Activated CD4-positive, alpha-beta T cell treated with anti-CD3 and anti-CD28 coated beads, Interleukin-2, amount 50 U/mL, for 16 hours (primary cell): ENCODE measurements at regions not wholly inside any gene's neighbourhood (a gene's known extent, or its start where the extent isn't known, plus 50 kb on each side); places are given as distances from the start of the nearest gene placed in this dataset.
"Not testable (repeated sequence)": the region's sequence is repeated elsewhere in the genome, so short reads cannot be mapped to it uniquely, and the experiment has no call there.

Experiments used
- DNase-seq: peaks from one replicate; pipeline ENCODE4 v3.0.0-alpha.2; 2020

DNA sequence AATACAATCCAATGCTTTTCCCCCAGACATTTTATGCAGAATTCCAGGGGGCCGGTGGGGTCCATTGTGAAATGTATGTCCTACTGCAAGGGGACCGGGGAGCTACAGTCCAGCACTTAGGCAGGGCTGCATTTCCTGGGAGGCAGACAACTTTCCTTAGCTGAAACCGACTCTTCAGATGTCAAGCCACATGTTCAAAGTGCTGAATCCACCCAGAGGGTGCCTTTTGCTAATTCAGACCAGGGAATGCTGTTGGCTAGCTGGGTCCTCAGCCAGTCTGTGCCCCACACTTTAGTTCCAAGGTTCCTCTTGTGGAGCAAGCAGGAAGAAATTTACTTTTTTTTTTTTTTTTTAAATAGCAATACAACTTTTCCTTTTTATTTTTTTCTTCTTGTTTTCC lies 219.5 kb upstream of the LRTM1 start:
- DNase-seq, result no peak

DNA sequence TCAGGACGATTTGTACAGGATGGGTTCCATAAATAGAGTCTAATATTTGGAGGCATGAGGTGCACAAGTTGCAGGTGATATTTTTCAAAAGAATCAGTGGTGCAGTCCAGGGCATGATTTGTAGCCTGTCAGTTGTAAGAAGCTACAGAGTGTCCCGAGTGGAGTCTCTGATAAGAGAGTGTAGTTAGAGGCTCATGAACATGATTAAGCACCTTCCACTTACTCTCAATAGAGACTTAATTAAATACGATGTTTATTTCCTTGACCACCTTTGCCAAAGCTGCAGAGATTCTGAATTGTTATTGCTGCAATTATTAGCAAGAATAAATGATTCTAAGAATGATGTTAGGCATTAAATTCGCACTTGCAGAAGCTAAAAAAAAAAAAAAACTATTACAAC lies 218.4 kb upstream of the LRTM1 start:
- no peak for DNase-seq

GRCh38 chr3:55144015-55144673 lies 216.3 kb upstream of the LRTM1 start:
- DNase-seq, result no peak

DNA sequence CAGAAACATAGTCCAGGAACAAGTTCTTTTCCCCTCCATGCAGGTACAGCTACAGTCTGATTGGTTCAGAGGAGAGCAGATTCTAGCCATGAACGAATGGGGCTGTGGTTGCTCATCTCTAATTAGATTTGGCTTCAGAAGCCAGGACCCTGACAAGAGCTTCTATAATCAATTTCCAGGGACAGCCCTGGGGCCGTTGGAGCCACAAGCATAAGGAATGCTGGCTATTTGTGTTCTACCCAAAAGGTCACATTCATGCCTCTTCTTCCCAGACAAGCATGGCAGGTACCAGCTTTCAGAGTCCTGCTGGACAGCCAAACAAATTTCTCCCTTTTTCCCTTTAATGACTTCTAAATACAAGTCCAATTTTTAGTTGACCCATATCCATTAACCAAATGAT lies 215.5 kb upstream of the LRTM1 start:
- DNase-seq, result no peak

- not testable (repeated sequence) for DNase-seq
Observed at GRCh38 chr3:55136291-55136690, 208.4 kb upstream of the LRTM1 start.

- DNase-seq, result no peak
Observed at GRCh38 chr3:55128225-55128823, 200.5 kb upstream of the LRTM1 start.

DNA sequence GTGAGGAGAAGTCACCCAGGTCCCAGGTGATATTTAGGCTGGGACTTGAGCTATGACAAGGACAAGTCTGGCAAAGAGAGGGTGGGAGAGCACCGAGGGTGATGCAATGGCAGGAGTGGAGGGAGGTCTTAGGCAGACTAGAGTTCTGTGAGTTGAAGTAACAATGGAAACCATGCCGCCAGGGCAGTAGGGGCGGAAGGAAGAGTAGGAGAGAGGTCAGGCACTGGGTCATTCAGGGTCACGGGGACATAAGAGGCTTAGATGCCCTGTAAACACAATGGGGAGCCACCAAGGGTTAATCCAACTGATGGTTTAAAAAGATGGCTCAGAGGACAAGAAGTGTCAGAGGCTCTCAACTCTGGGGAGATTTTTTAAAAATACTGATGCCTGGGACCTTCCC lies 199.7 kb upstream of the LRTM1 start:
- no peak for DNase-seq

- DNase-seq, result no peak
Observed at GRCh38 chr3:55124371-55124770, 196.5 kb upstream of the LRTM1 start.
